HG03103 (cell line): ENCODE measurements at regions not wholly inside any gene's neighbourhood (a gene's known extent, or its start where the extent isn't known, plus 50 kb on each side); places are given as distances from the start of the nearest gene placed in this dataset.
"Not testable (repeated sequence)": the region's sequence is repeated elsewhere in the genome, so short reads cannot be mapped to it uniquely, and the experiment has no call there.

Experiments
- ATAC-seq: cut with Tn5 transposase; IDR thresholded peaks from one replicate; pipeline ENCODE4 v1.9.1; 2021; ENCODE audit warnings: low read depth; ENCODE audit not compliant: unreplicated experiment

- ATAC-seq: no peak
Measured at GRCh38 chr10:31121757-31122577, 90.3 kb upstream of the ZNF438 start.

GRCh38 chr10:31123946-31124345, 92.3 kb upstream of the ZNF438 start:
- ATAC-seq: no peak

- ATAC-seq: no peak
Measured at GRCh38 chr10:31124852-31125251, 93.2 kb upstream of the ZNF438 start.

- ATAC-seq: no peak
Measured at GRCh38 chr10:31125789-31126188, 94.1 kb upstream of the ZNF438 start.

- no peak for ATAC-seq
Measured at GRCh38 chr10:31126593-31126992, 94.9 kb upstream of the ZNF438 start.

GRCh38 chr10:31128536-31128935, 96.9 kb upstream of the ZNF438 start:
- ATAC-seq: no peak

GRCh38 chr10:31129271-31129670, 97.6 kb upstream of the ZNF438 start:
- no peak for ATAC-seq

GRCh38 chr10:31129880-31130405, 98.3 kb upstream of the ZNF438 start:
- ATAC-seq: no peak

- ATAC-seq: no peak
Measured at GRCh38 chr10:31130406-31130805, 98.7 kb upstream of the ZNF438 start.

- no peak for ATAC-seq
Measured at GRCh38 chr10:31131251-31131650, 99.6 kb upstream of the ZNF438 start.

- ATAC-seq: no peak
Measured at GRCh38 chr10:31132681-31133244, 101.1 kb upstream of the ZNF438 start.

GRCh38 chr10:31133251-31133791, 101.7 kb upstream of the ZNF438 start:
- ATAC-seq: no peak

- peak; percentile 49 for ATAC-seq
Measured at GRCh38 chr10:31133792-31134310, 102.2 kb upstream of the ZNF438 start.

GRCh38 chr10:31134311-31134952, 102.8 kb upstream of the ZNF438 start:
- no peak for ATAC-seq

- no peak for ATAC-seq
Measured at GRCh38 chr10:31135171-31135570, 103.5 kb upstream of the ZNF438 start.

GRCh38 chr10:31135791-31136190, 104.1 kb upstream of the ZNF438 start:
- not testable (repeated sequence) for ATAC-seq

- ATAC-seq: no peak
Measured at GRCh38 chr10:31136386-31136785, 104.7 kb upstream of the ZNF438 start.

- ATAC-seq: no peak
Measured at GRCh38 chr10:31136930-31137885, 105.5 kb upstream of the ZNF438 start.

- no peak for ATAC-seq
Measured at GRCh38 chr10:31138026-31138553, 106.4 kb upstream of the ZNF438 start.

- no peak for ATAC-seq
Measured at GRCh38 chr10:31139497-31139896, 107.8 kb upstream of the ZNF438 start.
